ENCODE measurements at regions not wholly inside any gene's neighbourhood (a gene's known extent, or its start where the extent isn't known, plus 50 kb on each side); places are given as distances from the start of the nearest gene placed in this dataset.

DNA sequence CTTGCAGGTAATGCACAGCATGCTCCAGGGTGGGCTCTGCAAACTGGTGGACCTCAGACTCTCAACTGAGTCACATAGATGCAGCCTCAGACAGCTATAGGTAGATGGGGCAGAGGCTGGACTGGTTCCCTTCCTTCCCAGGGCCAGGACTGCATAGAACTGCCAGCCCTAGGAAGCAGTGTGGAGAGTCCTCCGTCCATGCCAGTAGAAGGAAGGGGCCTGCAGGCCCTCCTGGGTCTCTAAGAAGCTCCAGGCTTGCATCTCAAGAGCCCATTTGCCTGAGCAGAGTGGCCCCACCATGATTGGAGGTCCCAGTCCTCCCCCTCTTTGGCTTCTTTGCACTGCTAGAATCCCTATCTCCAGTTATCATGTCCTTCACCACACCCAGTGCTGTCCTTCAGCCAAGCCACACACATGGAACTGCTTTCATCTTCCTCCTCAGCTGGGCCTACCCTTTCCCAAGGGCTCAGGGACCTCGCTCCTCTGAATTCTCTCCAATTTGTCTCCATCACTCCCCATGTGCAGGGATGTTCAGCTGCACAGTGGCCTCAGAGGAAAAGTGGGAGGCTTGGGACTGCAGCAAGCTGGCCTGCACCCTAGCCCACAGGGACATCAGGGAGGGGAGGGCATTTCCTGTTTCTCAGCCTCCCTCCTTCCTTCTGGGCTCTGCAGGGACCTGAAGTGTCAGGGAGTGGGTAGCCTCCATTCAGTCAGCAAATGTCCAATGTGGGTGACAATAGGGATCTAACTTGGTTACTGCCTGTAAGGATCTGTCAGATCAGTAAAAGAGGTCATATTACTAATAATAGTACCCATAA lies 146.0 kb downstream of the PJA1 start:
- H3K4me1 ChIP-seq: no peaks in the 10 kb centered on the region
- no peak overlapping the region for H3K4me3 ChIP-seq (ENCODE audit: low read depth, low read length)
- no peak for TF ChIP-seq CTCF (IDR thresholded peaks at IDR 0.05; ENCODE audit: low read depth, low read length)
- DNase-seq: no peak
- H3K27me3 ChIP-seq: no peaks in the 10 kb centered on the region
- no peaks in the 10 kb centered on the region for H3K9me3 ChIP-seq
- no peaks in the 10 kb centered on the region for H3K36me3 ChIP-seq

DNA sequence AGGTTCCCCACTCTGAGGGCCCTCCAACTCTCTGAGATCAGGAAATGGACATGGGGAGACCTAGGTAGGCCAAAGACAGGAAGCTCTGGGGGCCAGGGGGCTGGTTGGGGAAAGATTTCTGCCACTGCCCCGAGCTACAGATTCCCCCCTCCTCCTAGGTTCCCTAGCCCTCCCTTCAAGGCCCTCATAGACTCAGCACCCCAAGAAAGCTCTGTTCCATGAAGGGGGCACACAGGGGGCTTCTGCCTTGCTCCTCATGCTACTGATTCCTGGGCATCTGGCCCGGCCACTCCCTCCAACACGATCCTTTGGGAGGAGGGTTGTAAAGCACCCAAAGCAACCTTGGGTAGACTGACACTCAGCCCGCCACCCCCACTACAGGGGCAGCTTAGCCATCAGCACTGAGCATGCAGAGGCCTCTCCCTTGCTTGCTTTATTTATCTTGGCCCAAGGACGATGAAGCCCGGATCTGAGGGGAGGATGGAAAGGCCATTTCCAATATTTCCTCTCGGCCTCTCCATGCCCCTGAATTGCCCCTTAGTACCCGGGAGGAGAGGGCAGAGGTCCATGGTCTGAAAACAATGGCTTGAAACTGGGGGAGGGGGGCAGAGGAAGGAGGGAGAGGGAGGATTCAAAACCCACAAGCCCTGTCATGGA lies 146.7 kb downstream of the PJA1 start:
- no peak overlapping the region for H3K4me3 ChIP-seq (ENCODE audit: low read depth, low read length)
- no peak for DNase-seq
- H3K9me3 ChIP-seq: no peaks in the 10 kb centered on the region

DNA sequence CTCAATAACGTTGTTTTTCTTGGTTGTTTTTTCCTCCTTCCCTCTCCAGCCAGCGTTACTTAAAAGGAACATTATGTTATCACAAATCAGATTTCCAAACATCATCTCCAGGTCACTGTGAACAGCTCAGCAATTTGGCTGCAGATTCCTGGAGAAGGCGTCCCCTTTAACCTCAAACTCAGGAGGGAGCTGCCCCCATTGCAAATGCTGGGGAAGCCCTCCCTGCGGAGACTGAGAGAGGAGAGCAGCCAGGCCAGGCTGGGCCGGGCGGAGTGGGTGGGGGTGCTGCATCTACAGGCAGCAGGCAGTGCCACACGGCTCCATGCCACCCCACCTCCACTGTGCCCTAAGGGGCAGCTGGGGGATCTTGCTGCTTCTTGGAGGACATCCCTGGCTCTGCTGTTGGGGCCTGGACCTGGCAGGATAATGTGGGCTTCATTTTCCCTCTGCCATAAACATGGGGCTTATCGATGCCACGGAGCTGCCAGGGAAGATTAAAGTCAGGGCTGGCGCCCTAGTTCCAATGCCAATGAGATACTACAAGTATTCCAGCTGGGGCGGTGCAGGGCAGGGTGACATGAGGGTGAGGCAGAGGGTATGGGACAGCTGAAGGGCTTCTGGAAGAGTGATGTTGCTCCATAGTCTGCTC lies 148.8 kb downstream of the PJA1 start:
- no peak for DNase-seq
- H3K27me3 ChIP-seq: no peaks in the 10 kb centered on the region
- no peaks in the 10 kb centered on the region for H3K36me3 ChIP-seq
- H3K9me3 ChIP-seq: no peaks in the 10 kb centered on the region
- no peak overlapping the region for H3K4me3 ChIP-seq (ENCODE audit: low read depth, low read length)
- TF ChIP-seq CTCF (IDR thresholded peaks at IDR 0.05; ENCODE audit: low read depth, low read length): no peak
- H3K4me1 ChIP-seq: no peaks in the 10 kb centered on the region

More for the DNA sequence above, 146.7 kb downstream of the PJA1 start:
- Histone ChIP-seq H3K27me3 (no peaks in the 10 kb centered on the region), H3K4me1 (no peaks in the 10 kb centered on the region), H3K36me3 (no peaks in the 10 kb centered on the region)
- no peak for TF ChIP-seq CTCF (IDR thresholded peaks at IDR 0.05; ENCODE audit: low read depth, low read length)

- Histone ChIP-seq H3K36me3 (no peaks in the 10 kb centered on the region), H3K4me1 (no peaks in the 10 kb centered on the region), H3K27me3 (no peaks in the 10 kb centered on the region), H3K4me3 (ENCODE audit: low read depth, low read length) (no peak overlapping the region), H3K9me3 (no peaks in the 10 kb centered on the region)
- DNase-seq: no peak
- no peak for TF ChIP-seq CTCF (IDR thresholded peaks at IDR 0.05; ENCODE audit: low read depth, low read length)
These were observed 149.5 kb downstream of the PJA1 start for GRCh38 chrX:69015564-69016292.

DNA sequence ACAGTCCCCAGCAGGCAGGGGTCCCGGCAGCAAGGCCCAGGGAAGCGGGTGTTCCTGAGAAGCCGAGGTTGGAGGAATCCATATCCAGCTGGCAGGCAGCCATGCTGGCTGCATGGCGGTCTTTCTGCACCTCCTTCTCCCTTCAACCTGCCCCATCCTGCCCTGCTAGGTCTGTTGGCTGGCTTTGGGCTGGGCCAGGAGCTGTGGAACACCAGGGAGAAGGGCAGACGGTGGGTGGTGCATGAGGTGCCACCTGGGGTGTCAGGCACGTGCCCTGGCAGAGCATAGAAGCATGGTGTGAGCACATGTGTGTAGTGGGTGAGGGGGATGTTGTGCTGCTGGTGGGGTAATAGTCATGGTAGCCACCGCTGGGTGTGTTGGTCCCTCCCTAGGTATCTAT lies 150.1 kb downstream of the PJA1 start:
- no peak overlapping the region for H3K4me3 ChIP-seq (ENCODE audit: low read depth, low read length)
- no peaks in the 10 kb centered on the region for H3K36me3 ChIP-seq
- no peak for DNase-seq
- H3K27me3 ChIP-seq: no peaks in the 10 kb centered on the region
- no peaks in the 10 kb centered on the region for H3K9me3 ChIP-seq
- no peaks in the 10 kb centered on the region for H3K4me1 ChIP-seq
- no peak for TF ChIP-seq CTCF (IDR thresholded peaks at IDR 0.05; ENCODE audit: low read depth, low read length)

Data from BE2C (cell line).